Adrenal gland (tissue), 5 donors: ENCODE measurements at regions not wholly inside any gene's neighbourhood (a gene's known extent, or its start where the extent isn't known, plus 50 kb on each side); places are given as distances from the start of the nearest gene placed in this dataset.

Source experiments
- POLR2A ChIP-seq, 2 donors: fragments of 450-650 bp; IDR thresholded peaks; one replicate each; pipeline ENCODE4 v1.6.1; 2017; ENCODE audit warnings: antibody characterized with exemption in 2 of 2, mild to moderate bottlenecking in 2 of 2, moderate library complexity in 1 of 2
- TF ChIP-seq, protein P1 (sequence below), 6 experiments: fragments of 450-650 bp in 4 of 6; fragments of 200-600 bp in 2 of 6; sonication (generic) in 1 of 6; IDR thresholded peaks; 1 replicate in 5 of 6; 2 replicates in 1 of 6; pipeline versions ENCODE4 v1.5.1 to v1.8.0; 2016 to 2021; ENCODE audit warnings: antibody characterized with exemption in 6 of 6, mild to moderate bottlenecking in 2 of 6, moderate library complexity in 1 of 6
- donor health status: DM: no; HTN: no; CAD: no.

DNA sequence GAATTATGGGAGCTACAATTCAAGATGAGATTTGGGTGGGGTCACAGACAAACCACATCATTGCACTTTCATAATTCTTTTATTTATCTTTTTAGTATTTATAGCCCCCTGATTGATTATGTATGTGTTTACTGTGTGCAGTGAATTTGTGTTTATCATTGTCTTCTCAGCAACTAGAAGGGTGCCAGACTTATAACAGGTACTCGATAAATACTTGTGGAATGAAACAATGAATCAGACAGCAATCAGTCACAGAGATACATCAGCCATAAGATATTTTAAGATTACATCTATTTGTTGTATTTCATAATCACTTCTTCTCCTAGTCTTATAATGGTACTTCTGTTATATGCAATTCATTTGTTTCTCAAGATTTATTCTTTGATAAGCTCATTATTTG is 273.2 kb downstream of the PTPRC start:
- TF ChIP-seq, protein P1, sequence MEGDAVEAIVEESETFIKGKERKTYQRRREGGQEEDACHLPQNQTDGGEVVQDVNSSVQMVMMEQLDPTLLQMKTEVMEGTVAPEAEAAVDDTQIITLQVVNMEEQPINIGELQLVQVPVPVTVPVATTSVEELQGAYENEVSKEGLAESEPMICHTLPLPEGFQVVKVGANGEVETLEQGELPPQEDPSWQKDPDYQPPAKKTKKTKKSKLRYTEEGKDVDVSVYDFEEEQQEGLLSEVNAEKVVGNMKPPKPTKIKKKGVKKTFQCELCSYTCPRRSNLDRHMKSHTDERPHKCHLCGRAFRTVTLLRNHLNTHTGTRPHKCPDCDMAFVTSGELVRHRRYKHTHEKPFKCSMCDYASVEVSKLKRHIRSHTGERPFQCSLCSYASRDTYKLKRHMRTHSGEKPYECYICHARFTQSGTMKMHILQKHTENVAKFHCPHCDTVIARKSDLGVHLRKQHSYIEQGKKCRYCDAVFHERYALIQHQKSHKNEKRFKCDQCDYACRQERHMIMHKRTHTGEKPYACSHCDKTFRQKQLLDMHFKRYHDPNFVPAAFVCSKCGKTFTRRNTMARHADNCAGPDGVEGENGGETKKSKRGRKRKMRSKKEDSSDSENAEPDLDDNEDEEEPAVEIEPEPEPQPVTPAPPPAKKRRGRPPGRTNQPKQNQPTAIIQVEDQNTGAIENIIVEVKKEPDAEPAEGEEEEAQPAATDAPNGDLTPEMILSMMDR (IDR thresholded peaks at IDR 0.05) = no peak
- TF ChIP-seq POLR2A (IDR thresholded peaks at IDR 0.05) = no peak
